Pancreas (tissue), 10 donors: ENCODE measurements at regions not wholly inside any gene's neighbourhood (a gene's known extent, or its start where the extent isn't known, plus 50 kb on each side); places are given as distances from the start of the nearest gene placed in this dataset.

Source experiments
- ATAC-seq, 4 donors: fragments of 200-7000 bp; cut with Tn5 transposase; one replicate each; pipeline versions ENCODE4 v1.8.0 to v1.9.1; 2020; ENCODE audit warnings: mild to moderate bottlenecking in 4 of 4, moderate library complexity in 4 of 4
- DNase-seq, 6 donors: peaks; one replicate each; pipeline ENCODE4 v3.0.0-alpha.2; 2020
- FAIRE-seq: peaks from 2 replicates; lab custom pipeline; 2012; peaks lifted over from hg19 to GRCh38; lab: Jason Lieb, UNC
- H3K27ac ChIP-seq, 4 donors: fragments of 200-600 bp; sonication (generic); 1 replicate in 3 of 4; 2 replicates in 1 of 4; pipeline versions ENCODE4 v1.5.0 to v1.8.0; 2020
- H3K27me3 ChIP-seq, 4 donors: fragments of 200-600 bp; one replicate each; pipeline ENCODE4 v1.8.0; 2021
- H3K36me3 ChIP-seq, 3 donors: fragments of 200-600 bp; sonication (generic) in 1 of 3; one replicate each; pipeline versions ENCODE4 v1.5.0 to v1.8.0; 2020 to 2021
- H3K4me1 ChIP-seq, 3 donors: fragments of 200-600 bp; one replicate each; pipeline ENCODE4 v1.8.0; 2021
- H3K4me3 ChIP-seq, 4 donors: fragments of 200-600 bp; sonication (generic) in 2 of 4; one replicate each; pipeline versions ENCODE4 v1.5.0 to v1.8.0; 2020 to 2021
- H3K9me3 ChIP-seq, 4 donors: fragments of 200-600 bp; one replicate each; pipeline ENCODE4 v1.8.0; 2021
- WGBS, 2 donors: extraction: QIAGEN DNeasy Blood & Tissue Kit; methylation state at CpG; one replicate each; pipeline ENCODE4 v1.1.7; 2013; 5-methylcytosine and 5-hydroxymethylcytosine counted together
- intact Hi-C, 3 donors: fragments of 100-400 bp; cut with DNase I; formaldehyde crosslinking; loops; one replicate each; pipeline versions ENCODE4 v1.11.1 to v1.14.2; 2022
- TF ChIP-seq, protein P1 (sequence below), 4 donors: fragments of 200-600 bp; sonication (generic) in 3 of 4; IDR thresholded peaks; one replicate each; pipeline versions ENCODE4 v1.5.0 to v1.8.0; 2021; ENCODE audit warnings: antibody characterized with exemption in 4 of 4
- donor health status: healthy with polysubstance abuse.
- donor health status: DM: no; HTN: no; CAD: no; lungs with moderate emphysema.
- donor health status: DM: no; HTN: no; CAD: no.
- donor health status: control.
- donor health status: control.
- donor health status: Bipolar disorder and iron deficiency.
- donor health status: DM: yes; HTN: yes; CAD: no.
- donor health status: DM: no; HTN: no; CAD: no.
- donor health status: DM: no; HTN: no; CAD: no.
- donor health status: DM: yes; HTN: yes; CAD: no.

DNA sequence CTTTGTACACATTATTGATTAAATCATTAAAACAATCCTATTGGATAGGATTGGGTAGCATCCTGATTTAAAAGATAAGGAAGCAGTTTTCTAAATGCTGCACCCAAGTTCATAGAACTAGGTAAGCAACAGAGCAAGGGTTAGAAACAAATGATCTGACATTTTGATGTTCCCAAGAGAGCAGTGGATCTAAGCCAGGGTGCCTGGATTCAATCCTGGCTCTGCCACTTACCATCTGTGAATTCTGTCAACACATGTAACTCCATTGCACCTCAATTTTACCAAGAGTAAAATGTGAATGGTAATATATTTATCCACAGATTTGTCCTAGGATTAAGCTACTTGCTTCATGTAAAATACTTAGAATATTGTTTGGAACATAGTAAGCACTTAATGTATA, 982.6 kb upstream of the FANCL start:
- Histone ChIP-seq H3K4me3 (no peak overlapping the region), H3K9me3 (no peaks in the 10 kb centered on the region), H3K27me3 (no peaks in the 10 kb centered on the region), H3K36me3 (no peaks in the 10 kb centered on the region), H3K4me1 (no peaks in the 10 kb centered on the region), H3K27ac (no peak overlapping the region)
- intact Hi-C loops = no loop called here
- TF ChIP-seq, protein P1, sequence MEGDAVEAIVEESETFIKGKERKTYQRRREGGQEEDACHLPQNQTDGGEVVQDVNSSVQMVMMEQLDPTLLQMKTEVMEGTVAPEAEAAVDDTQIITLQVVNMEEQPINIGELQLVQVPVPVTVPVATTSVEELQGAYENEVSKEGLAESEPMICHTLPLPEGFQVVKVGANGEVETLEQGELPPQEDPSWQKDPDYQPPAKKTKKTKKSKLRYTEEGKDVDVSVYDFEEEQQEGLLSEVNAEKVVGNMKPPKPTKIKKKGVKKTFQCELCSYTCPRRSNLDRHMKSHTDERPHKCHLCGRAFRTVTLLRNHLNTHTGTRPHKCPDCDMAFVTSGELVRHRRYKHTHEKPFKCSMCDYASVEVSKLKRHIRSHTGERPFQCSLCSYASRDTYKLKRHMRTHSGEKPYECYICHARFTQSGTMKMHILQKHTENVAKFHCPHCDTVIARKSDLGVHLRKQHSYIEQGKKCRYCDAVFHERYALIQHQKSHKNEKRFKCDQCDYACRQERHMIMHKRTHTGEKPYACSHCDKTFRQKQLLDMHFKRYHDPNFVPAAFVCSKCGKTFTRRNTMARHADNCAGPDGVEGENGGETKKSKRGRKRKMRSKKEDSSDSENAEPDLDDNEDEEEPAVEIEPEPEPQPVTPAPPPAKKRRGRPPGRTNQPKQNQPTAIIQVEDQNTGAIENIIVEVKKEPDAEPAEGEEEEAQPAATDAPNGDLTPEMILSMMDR (IDR thresholded peaks at IDR 0.05) = no peak
- ATAC-seq = no peak
- no peak for DNase-seq
- no peak for FAIRE-seq

DNA sequence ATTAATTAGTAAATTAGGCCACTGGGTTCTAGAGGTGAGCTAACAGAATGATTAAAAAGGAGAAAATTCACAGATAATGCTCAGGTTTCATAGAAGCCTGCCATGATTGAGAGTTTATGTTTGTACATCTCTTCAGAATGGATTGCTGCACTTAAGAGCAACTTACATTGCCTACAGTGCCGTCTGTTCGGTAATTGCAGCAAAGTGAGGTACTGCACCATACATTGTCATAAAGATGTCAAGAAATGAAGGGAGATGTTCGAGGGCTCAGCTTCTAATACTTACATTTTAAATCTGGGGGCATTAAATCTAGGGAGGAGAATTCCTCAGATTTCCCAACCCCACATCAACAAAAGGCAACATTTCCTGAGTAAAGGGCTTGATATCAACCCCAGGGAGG, 976.2 kb upstream of the FANCL start:
- no peak for ATAC-seq
- 43 to 47% methylated on average over 3 of the region's 3 CpGs for WGBS, 2 donors

DNA sequence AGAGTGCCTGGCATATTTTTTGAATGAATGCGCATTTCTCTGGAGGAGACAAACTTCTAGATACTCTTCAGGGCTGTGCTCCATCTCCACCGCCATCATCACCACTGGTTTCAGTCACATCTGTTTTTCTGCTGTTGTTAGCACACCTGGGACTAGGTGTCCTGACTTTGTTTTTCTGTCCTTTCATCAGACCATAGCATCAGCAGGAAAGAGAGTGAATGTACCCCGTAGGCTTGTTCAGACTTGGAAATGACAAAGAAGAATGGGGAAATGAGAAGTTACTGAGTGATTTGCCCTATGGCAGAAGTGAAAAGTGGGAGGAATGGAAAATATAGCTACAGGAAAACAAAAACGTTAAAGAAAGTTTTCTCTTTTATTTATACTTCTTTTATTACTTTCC, 965.2 kb upstream of the FANCL start:
- TF ChIP-seq, protein P1 (IDR thresholded peaks at IDR 0.05) = no peak
- Histone ChIP-seq H3K4me3 (no peak overlapping the region), H3K9me3 (no peaks in the 10 kb centered on the region), H3K4me1 (no peaks in the 10 kb centered on the region), H3K36me3 (no peaks in the 10 kb centered on the region), H3K27me3 (no peaks in the 10 kb centered on the region), H3K27ac (no peak overlapping the region)
- FAIRE-seq = no peak
- intact Hi-C loops = no loop called here
- ATAC-seq = no peak
- 64 to 67% methylated on average over 4 of the region's 4 CpGs for WGBS, 2 donors
- DNase-seq = no peak

More for the DNA sequence above, 976.2 kb upstream of the FANCL start:
- Histone ChIP-seq H3K4me3 (no peak overlapping the region), H3K36me3 (no peaks in the 10 kb centered on the region), H3K27me3 (no peaks in the 10 kb centered on the region), H3K9me3 (no peaks in the 10 kb centered on the region), H3K27ac (no peak overlapping the region), H3K4me1 (no peaks in the 10 kb centered on the region)
- DNase-seq (no peak), FAIRE-seq (no peak)
- TF ChIP-seq, protein P1 (IDR thresholded peaks at IDR 0.05) = no peak
- intact Hi-C loops = no loop called here

DNA sequence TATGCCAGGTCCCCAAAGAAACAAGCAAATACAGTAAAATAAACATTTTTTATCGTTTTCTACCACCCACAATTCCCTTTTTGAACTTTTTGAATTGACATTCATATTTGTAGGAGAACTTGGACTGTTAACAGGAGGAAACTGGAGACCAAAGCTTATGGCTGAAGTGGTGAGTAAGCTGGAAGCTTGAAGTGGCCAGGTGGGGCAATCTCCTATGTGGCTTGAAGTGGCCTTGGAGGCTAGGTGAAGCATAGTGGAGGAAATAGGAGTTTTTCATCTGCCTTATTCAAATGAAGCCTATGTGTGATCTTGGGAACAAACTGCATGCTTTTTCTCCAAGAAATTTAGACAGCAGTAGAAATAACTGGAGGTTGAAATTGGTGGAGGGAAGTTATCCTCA, 962.9 kb upstream of the FANCL start:
- TF ChIP-seq, protein P1 (IDR thresholded peaks at IDR 0.05) = no peak
- Histone ChIP-seq H3K4me3 (no peak overlapping the region), H3K27me3 (no peaks in the 10 kb centered on the region), H3K36me3 (no peaks in the 10 kb centered on the region), H3K9me3 (no peaks in the 10 kb centered on the region), H3K27ac (no peak overlapping the region), H3K4me1 (no peaks in the 10 kb centered on the region)
- no peak for DNase-seq
- ATAC-seq = no peak
- WGBS, 2 donors = 46 to 51% methylated on average over 1 of the region's 1 CpG
- intact Hi-C loops = no loop called here
- no peak for FAIRE-seq

DNA sequence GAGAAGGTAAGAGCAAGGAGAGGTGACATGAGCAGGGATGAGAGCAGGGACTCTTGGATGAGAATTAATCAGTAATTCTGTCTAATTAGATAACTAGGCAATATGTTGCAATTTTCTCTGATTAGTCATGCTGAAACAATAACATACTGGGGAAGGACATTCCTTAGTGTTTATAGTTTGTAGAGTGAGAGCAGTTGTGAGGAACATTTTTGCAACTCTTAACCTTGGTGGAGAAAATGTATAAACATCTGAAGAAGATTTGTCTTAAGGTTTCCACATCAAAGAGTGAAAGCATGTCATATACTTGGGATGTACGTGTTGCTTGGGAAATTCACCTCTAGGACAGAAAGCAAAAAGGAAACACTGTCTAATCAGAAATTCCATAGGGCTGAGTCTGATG, 955.4 kb upstream of the FANCL start:
- Histone ChIP-seq H3K27me3 (no peaks in the 10 kb centered on the region), H3K4me1 (no peaks in the 10 kb centered on the region), H3K27ac (no peak overlapping the region), H3K9me3 (no peaks in the 10 kb centered on the region), H3K4me3 (no peak overlapping the region), H3K36me3 (no peaks in the 10 kb centered on the region)
- TF ChIP-seq, protein P1 (IDR thresholded peaks at IDR 0.05) = no peak
- DNase-seq (no peak), ATAC-seq (no peak), FAIRE-seq (no peak)
- intact Hi-C loops = no loop called here
- 63 to 68% methylated on average over 1 of the region's 1 CpG for WGBS, 2 donors
